Breast epithelium (tissue), 3 donors: ENCODE measurements at regions not wholly inside any gene's neighbourhood (a gene's known extent, or its start where the extent isn't known, plus 50 kb on each side); places are given as distances from the start of the nearest gene placed in this dataset.

Source experiments
- POLR2AphosphoS5 ChIP-seq, 3 donors: sonication (generic); formaldehyde crosslinking; IDR thresholded peaks; one replicate each; pipeline ENCODE4 v1.6.1; 2017; ENCODE audit warnings: antibody characterized with exemption in 3 of 3
- TF ChIP-seq, protein P1 (sequence below), 3 donors: fragments of 450-650 bp; IDR thresholded peaks; one replicate each; pipeline ENCODE4 v1.5.1; 2016 to 2017; ENCODE audit warnings: antibody characterized with exemption in 3 of 3, mild to moderate bottlenecking in 3 of 3, moderate library complexity in 3 of 3

GRCh38 chr11:123247496-123247799 lies 52.4 kb upstream of the CLMP start:
- TF ChIP-seq POLR2AphosphoS5 (IDR thresholded peaks at IDR 0.05) = no peak
- TF ChIP-seq, protein P1, sequence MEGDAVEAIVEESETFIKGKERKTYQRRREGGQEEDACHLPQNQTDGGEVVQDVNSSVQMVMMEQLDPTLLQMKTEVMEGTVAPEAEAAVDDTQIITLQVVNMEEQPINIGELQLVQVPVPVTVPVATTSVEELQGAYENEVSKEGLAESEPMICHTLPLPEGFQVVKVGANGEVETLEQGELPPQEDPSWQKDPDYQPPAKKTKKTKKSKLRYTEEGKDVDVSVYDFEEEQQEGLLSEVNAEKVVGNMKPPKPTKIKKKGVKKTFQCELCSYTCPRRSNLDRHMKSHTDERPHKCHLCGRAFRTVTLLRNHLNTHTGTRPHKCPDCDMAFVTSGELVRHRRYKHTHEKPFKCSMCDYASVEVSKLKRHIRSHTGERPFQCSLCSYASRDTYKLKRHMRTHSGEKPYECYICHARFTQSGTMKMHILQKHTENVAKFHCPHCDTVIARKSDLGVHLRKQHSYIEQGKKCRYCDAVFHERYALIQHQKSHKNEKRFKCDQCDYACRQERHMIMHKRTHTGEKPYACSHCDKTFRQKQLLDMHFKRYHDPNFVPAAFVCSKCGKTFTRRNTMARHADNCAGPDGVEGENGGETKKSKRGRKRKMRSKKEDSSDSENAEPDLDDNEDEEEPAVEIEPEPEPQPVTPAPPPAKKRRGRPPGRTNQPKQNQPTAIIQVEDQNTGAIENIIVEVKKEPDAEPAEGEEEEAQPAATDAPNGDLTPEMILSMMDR (IDR thresholded peaks at IDR 0.05) = peak in 1 of 3 donors; percentile 5
